Medulla oblongata (tissue), 1 donor: ENCODE measurements at regions not wholly inside any gene's neighbourhood (a gene's known extent, or its start where the extent isn't known, plus 50 kb on each side); places are given as distances from the start of the nearest gene placed in this dataset.
"Not testable (repeated sequence)": the region's sequence is repeated elsewhere in the genome, so short reads cannot be mapped to it uniquely, and the experiment has no call there.

Experiments used
- DNase-seq: peaks from one replicate; pipeline ENCODE4 v3.0.0-alpha.2; 2015; ENCODE audit errors: extremely low spot score

DNA sequence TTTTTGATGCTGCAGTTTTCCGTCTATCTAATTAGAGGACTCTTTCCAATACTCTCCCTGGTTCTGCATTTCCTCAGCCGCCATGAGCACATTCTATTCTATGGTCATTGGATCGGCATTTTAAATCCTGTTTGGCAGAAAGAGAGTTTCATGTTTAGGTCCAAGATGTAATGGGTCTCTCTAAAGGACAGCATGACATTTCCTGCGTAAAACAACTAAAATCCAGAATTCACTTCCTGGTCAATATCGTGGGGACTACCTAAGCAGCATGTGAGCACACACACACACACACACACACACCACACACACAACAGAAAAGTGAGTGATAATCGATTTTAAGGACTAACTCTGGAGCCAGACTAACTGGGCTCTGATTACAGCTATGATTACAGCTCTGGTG lies 757.1 kb upstream of the TPTE start:
- not testable (repeated sequence) for DNase-seq

DNA sequence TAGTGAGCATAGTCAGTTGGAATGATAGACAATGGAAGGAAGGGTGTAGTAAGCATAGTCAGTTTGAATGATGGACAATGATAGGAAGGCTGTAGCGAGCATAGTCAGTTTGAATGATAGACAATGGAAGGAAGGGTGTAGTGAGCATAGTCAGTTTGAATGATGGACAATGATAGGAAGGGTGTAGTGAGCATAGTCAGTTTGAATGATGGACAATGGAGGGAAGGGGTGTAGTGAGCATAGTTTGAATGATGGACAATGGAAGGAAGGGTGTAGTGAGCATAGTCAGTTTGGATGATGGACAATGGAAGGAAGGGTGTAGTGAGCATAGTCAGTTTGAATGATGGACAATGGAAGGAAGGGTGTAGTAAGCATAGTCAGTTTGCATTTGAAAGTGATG lies 755.8 kb upstream of the TPTE start:
- DNase-seq = not testable (repeated sequence)

DNA sequence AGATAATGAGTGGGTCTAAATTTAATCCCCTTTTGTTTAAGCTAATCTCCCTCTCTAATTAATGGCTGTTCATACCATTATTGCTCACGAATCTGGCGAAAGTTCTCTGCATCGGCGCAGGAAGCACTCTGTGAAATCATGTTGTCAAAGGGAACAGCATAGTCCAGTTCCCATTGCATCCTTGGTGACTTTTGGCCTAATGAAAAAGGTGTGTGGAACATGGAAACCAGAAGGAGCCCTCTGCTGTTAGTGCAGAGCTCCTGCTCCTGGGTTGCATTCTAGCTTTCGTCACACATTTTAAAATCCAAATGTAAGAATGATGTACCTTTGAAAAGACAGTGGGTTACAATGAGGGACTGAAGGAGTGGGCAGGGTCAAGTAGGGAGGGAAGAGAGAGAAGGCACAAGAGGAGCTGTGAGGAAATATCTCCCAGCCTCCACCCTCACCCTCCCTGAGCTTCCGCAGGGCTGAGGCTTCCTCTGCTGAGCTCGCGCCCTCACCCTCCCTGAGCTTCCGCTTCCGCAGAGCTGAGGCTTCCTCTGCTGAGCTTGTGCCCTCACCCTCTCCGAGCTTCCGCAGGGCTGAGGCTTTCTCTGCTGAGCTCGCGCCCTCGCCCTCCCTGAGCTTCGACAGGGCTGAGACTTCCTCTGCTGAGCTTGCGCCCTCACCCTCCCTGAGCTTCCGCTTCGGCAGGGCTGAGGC lies 754.3 kb upstream of the TPTE start:
- not testable (repeated sequence) for DNase-seq

DNA sequence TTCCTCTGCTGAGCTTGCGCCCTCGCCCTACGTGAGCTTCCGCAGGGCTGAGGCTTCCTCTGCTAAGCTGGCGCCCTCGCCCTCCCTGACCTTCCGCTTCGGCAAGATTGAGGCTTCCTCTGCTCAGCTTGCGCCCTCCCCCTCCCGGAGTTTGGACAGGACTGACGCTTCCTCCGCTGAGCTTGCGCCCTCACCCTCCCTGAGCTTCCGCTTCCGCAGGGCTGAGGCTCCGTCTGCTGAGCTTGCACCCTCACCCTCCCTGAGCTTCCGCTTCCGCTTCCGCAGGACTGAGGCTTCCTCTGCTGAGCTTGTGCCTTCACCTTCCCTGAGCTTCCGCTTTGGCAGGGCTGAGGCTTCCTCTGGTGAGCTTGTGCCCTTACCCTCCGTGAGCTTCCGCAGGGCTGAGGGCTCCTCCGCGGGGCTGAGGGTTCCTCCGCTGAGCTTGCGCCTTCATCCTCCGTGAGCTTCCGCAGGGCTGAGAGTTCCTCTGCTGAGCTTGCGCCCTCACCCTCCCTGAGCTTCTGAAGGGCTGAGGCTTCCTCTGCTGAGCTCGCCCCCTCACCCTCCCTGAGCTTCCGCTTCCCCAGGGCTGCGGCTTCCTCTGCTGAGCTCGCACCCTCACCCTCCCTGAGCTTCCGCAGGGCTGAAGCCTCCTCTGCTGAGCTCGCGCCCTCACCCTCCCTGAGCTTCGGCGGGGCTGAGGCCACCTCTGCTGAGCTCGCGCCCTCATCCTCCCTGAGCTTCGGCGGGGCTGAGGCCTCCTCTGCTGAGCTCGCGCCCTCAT lies 753.6 kb upstream of the TPTE start:
- no peak for DNase-seq

DNA sequence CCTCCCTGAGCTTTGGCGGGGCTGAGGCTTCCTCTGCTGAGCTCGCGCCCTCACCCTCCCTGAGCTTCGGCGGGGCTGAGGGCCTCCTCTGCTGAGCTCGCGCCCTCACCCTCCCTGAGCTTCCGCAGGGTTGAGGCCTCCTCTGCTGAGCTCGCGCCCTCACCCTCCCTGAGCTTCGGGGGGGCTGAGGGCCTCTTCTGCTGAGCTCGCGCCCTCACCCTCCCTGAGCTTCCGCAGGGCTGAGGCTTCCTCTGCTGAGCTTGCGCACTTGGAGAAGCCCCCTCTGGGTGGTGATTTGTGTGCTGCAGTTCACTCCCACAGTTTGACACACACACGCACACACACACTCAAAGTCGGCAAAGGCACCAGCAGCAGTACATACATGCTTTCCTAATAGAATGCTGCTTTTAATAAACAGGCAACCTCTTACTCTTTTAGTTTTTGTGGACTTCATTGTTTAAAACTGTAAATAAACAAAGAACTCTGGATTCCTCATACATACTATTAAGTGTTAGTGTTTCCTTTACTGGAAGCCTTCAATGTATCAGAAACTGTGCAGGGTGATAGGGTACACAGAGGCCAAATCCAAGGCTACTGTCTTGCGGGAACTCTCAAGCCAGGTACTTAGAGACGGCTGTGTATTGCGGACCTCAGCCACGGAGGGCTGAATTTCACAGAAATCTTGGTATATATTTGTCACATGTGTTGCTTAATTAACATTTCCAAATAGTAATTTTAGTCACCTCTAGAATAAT lies 752.8 kb upstream of the TPTE start:
- not testable (repeated sequence) for DNase-seq

DNA sequence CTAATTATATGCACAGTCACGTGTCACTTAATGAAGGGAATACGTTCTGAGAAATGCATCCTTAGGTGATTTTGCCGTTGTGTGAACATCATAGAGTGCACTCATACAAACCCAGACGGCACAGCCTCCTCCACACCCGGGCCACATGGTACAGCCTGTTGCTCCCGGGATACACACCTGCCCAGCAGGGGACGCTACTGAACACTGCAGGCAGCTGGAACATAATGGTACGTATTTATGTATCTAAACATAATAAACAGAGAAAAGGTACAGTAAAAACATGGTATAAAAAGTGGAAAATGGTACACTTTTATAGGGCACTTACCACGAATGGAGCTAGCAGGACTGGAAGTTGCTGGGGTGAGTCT lies 752.3 kb upstream of the TPTE start:
- not testable (repeated sequence) for DNase-seq

DNA sequence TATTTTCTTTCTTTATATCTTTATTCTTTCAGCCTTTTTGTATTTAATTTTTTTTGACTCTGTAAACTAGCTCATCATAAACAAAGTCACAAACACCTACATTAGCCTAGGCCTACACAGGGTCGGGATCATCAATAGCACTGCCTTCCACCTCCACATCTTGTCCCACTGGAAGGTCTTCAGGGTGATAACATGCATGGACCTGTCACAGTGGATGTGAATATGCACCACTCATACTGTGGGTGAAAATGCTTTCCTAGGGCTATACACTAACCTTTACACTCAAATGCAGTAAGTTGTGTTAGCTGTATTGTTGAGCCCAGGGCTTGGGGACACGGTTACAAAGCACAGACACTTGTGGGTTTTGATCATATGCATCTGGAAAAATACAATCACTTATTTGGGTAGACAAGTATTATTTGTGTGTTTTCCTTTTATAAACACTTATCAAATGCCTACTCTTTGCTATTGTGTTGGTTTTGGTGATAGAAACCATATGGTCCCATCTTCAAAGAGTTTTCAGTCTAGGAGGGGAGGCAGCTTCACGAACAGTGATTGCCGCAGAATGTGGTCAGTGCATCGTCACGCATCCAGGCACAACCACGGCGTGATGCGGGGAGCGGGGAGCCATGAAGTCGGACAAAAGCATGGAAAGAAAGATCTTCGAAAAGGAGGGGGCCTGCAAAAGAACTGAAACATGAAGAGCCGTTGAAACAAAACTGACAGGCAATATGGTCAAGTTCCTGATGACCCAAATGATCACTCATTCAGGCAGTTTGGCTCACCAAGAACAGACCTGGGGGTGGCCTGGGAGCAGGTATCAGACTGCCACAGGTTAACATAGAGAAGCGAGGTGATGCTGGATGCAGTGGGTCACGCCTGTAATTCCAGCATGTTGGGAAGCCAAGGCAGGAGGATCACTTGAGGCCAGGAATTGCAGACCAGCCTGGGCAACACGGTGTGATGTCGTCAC lies 751.4 kb upstream of the TPTE start:
- not testable (repeated sequence) for DNase-seq

DNA sequence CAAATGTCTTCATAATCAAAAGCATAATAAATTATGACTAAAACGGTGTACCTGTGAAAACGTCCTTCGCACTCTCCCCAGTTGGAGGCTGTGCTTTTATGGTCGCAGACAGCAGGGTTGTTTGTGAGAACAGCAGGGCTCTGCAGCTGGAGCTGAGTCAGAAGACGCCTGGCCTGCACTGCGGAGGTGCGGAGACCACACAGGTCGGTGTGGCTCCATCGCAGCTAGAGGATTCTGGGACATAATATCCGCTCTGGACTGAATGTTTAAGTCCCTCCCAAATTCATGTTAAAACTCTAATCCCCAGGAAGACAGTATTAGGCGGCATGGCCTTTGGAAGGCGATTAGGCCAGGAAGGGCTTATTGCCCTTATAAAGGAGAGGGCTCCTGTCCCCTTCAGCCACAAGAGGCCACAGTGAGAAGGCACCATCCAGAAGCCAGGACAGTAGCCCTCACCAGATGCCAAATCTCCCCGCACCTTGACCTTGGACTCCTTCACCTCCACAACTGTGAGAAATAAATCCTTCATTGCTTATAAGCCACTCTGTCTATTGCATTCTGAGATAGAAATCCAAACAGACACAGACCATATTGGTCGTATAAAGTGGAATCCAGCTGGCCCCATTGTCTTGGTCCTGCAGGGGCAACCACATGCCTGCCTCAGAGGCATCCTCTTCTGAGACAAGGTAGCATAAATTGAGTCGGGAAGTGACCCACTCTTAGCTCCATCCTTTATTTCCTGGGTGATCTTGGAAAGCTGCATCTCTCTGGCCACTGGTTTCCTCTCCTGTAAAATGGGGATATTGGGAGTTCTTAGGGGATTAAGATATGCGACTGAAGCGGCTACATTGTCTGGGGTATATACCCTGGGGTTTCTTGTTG lies 749.7 kb upstream of the TPTE start:
- not testable (repeated sequence) for DNase-seq

DNA sequence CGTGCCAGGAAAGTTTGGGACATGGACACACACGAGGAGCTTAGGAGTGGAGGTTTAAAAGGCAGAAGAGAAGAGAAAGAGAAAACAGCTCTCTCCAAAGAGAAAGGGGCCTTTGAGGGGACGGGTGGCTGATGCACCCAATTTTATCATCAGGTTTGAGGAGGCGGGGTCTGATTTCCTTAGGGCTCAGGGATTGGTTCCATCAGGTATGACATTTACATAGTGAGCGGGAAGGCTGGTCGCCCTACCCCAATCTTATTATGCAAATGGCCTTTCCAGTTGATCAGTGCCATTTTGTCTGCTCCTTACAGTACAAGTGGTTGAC lies 749.1 kb upstream of the TPTE start:
- DNase-seq = no peak

DNA sequence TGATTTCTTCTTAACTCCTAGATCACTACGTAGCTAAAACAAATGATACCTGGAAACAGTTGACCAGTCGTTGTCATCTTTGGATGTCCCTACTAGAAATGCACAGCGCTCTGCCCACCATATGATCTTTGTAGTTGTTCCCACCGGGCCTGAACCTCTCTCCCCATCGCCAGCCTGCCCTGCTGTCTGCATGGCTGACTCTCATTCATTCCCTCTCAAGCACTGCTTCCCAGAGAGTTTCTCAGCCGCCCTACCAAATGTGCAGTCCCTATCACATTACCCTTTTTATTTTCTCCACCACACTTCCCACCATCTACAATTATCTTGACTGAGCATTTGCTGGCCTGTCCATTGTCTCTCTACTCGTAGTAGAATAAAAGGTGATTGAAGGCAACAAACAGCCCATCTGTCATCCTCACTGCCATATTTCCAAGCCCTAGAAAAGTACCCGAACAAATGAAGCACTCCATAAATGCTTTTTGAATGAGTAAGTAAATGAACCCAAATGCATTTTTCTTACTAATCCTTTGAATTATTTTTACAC lies 748.4 kb upstream of the TPTE start:
- not testable (repeated sequence) for DNase-seq

DNA sequence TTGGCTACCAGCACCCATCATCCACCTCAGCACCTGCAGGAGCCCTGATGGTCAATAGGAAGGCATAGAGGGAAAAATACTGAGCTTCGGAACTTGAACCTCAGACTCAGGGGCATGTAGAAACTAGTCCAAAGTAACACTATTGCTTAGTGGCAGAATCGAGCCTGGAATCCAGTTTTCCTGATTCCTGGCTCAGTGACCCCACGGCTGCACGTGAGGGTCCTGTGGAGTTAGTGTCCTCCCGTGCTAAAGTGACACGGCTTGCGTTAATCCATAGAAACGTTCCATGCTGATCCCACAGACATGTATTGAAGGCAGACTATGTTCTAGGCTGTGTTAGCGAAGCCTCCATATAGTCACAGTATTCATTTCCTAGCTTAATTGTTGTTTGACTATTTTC lies 747.0 kb upstream of the TPTE start:
- no peak for DNase-seq

DNA sequence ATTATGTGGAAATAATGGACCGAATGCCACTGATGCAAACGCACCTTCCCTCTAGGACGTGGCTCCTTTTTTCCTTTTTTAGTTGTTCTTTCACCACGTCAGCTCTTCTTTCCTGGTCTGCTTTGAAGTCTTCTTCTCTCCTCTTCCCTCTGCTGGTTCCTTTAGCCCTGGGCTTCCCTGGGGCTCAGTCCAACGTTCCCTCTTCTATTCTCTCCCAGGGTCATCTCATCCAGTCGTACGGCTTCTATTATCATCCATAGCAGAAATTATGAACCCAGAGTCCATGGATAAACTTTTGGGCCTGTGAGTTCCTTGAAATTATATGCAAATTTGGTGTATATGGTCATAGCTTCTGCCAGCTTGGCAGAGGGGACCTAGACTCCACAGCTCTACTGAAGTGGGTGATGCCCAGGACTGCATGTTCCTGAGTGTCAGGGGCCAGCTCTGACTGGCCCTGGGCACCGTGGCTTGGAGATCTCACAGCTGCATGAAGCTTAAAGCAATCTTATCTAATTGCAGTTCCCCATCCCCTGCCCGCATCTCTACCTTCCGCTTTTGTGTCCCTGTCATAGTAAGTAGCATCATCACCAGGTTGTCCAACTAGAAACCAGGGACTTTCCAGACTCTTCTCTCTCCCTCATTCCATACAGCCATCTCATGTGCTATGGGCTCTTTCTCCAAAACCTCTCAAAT lies 746.3 kb upstream of the TPTE start:
- not testable (repeated sequence) for DNase-seq

DNA sequence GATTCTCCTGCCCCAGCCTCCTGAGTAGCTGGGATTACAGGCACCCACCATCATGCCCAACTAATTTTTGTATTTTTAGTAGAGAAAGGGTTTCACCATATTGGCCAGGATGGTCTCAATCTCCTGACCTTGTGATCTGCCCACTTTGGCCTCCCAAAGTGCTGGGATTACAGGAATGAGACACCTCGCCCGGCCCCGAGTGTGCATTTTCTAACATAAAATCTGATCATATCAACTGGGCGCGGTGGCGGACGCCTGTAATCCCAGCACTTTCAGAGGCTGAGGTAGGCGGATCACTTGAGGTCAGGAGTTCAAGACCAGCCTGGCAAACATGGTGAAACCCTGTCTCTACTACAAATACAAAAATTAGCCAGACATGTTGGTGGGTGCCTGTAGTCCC lies 745.5 kb upstream of the TPTE start:
- not testable (repeated sequence) for DNase-seq

DNA sequence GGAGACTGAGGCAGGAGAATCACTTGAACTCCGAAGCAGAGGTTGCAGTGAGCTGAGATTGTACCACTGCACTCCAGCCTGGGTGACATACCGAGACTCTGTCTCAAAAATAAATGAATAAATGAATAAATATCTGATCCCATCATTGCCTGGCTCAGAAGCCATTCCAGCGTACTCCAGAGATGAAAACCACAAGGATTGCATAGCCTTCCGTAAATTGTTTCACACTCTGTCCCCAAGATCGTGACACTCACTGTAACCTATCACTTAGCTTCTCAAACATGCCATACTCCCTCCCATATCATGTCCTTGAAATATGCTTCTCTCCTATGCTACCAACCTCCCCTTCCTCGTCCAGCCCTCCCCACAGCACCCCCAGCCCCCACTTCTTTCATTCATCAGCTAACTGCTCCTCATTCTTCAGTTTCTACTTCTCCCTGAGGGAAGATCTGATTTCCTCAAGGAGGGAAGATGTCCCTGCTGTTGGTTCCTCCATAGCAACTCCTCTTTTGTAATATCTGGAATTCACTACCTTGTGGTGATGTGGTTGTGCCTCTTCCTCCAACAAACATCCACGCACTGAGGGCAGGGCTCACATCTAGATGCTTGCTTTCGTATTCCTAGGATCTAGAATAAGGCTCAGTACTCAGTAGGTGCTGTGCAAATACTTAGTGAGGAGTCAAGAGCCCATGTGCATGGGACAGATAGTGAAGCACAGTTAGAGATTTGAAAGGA lies 744.9 kb upstream of the TPTE start:
- DNase-seq = not testable (repeated sequence)

DNA sequence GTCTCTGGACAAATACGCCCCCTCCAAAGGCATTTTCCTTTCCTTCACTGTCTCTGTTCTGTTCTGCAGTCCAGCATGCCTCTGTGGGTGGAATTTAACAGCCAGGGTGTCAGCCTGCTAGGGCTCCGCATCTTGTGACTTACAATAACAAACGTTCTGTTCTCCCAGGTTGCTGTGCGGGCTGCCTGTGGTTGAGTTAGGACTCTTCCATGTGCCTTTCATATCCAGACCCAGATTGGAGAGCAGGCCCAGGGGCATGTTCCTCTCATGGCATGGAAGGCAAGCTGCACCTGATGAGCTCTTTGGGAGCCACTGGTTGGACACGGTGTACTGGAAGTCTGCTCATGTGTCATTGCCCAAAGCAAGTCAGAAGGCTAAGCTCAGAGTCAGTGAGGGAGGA lies 742.8 kb upstream of the TPTE start:
- not testable (repeated sequence) for DNase-seq

DNA sequence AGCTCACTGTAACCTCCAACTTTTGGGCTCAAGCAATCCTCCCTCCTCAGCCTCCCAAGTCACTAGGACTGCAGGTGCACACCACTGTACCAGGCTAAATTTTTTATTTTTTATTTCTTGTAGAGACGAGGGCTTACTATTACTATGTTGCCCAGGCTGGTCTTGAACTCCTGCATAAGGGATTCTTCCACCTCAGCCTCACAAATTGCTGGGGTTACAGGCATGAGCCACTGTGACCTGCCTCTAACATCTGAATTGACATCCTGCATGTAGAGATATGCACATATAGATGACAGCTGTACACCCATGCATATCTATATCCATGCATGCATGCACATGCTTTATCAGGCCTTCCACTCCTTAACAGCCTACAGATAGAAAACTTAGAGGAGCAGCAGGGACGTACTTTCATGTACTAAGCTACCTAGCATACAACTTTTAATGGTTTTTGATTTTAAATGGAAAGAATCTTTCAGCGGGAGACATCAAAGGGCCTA lies 740.9 kb upstream of the TPTE start:
- DNase-seq = no peak

DNA sequence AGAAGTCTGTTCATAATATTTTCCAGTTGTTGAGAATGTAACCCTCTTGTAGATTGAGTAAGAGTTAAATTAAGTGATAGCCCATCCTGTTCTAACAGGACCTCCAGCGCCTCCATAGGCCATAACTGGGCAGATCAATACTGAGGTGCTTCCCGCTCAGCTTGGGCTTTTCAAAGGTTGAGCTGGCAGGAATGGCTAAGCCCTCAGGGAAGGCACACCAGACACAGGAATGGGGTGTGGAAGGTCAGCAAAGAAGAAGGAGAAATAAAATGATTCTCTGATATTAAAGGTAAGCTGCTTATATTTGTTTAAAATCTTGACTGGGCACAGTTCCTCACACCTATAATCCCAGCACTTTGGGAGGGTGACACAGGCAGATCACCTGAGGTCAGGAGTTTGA lies 737.8 kb upstream of the TPTE start:
- not testable (repeated sequence) for DNase-seq

DNA sequence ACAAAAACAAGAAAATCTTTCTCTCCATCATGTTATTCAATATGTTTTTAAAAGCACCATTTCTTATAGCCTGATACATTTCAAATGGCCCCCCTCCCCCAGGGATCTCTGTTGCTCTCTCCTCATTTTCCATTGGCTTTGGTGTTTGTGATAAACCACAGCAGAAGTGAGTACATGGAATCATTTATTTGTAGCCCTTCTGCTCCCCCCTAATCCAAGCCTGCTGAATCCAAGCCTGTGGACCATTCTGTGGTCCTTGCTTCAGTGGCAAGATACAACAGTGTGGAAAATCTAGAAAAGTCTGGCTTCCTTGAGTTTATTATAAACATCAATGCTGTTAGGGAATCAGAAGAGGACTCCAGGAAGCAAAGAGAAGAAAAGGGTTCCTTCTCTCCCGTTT lies 737.2 kb upstream of the TPTE start:
- not testable (repeated sequence) for DNase-seq

DNA sequence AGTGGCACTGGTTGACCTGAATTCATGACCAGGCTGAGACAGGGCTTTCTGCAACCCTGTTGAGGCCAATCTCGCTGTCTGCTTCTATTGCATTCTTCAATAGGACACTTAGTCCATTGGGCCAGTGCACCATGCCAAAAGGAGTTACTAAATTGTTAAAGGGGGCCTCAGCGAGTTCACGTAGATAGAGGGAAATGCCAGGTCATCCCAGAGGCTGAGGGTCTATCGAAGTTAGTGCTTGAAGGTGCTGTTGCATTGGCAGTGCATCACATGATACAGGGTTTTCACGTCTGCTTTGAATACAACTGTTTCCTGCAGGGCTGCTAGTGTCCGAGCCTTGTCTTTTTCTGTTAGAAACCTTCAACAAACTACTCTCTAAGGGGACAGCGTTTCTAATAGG lies 735.3 kb upstream of the TPTE start:
- DNase-seq = not testable (repeated sequence)
